HEK293T (cell line): ENCODE measurements at regions not wholly inside any gene's neighbourhood (a gene's known extent, or its start where the extent isn't known, plus 50 kb on each side); places are given as distances from the start of the nearest gene placed in this dataset.

Experiments
- ARNT ChIP-seq: fragments of 450-650 bp; IDR thresholded peaks from 2 replicates; pipeline ENCODE4 v1.6.1; 2017; ENCODE audit warnings: mild to moderate bottlenecking
- BHLHE40 ChIP-seq: fragments of 450-650 bp; IDR thresholded peaks from 2 replicates; pipeline ENCODE4 v1.6.1; 2016; ENCODE audit warnings: mild to moderate bottlenecking, moderate library complexity, borderline replicate concordance
- FOXA1 ChIP-seq: fragments of 450-650 bp; IDR thresholded peaks from 2 replicates; pipeline ENCODE4 v1.6.1; 2016; ENCODE audit warnings: mild to moderate bottlenecking
- HDGF ChIP-seq: fragments of 450-650 bp; IDR thresholded peaks from 2 replicates; pipeline ENCODE4 v1.6.1; 2017; ENCODE audit warnings: antibody characterized with exemption, borderline replicate concordance
- NFRKB ChIP-seq: fragments of 450-650 bp; IDR thresholded peaks from 2 replicates; pipeline ENCODE4 v1.6.1; 2016; ENCODE audit warnings: mild to moderate bottlenecking, moderate library complexity
- SP1 ChIP-seq: fragments of 450-650 bp; IDR thresholded peaks from 2 replicates; pipeline ENCODE4 v1.6.1; 2017
- SUZ12 ChIP-seq: fragments of 450-650 bp; IDR thresholded peaks from 2 replicates; pipeline ENCODE4 v1.6.1; 2016; ENCODE audit warnings: mild to moderate bottlenecking
- ZNF384 ChIP-seq: fragments of 450-650 bp; IDR thresholded peaks from 2 replicates; pipeline ENCODE4 v1.6.1; 2016
- TF ChIP-seq, protein P1 (sequence below): fragments of 450-650 bp; IDR thresholded peaks from 2 replicates; pipeline ENCODE4 v1.6.1; 2016

GRCh38 chr3:162369306-162369705 lies 872.7 kb downstream of the OTOL1 start:
- TF ChIP-seq FOXA1: no peak
- TF ChIP-seq BHLHE40: no peak
- TF ChIP-seq, protein P1, sequence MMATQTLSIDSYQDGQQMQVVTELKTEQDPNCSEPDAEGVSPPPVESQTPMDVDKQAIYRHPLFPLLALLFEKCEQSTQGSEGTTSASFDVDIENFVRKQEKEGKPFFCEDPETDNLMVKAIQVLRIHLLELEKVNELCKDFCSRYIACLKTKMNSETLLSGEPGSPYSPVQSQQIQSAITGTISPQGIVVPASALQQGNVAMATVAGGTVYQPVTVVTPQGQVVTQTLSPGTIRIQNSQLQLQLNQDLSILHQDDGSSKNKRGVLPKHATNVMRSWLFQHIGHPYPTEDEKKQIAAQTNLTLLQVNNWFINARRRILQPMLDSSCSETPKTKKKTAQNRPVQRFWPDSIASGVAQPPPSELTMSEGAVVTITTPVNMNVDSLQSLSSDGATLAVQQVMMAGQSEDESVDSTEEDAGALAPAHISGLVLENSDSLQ: no peak
- TF ChIP-seq SUZ12: no peak
- TF ChIP-seq SP1: no peak
- no peak for TF ChIP-seq HDGF
- no peak for TF ChIP-seq NFRKB
- no peak for TF ChIP-seq ARNT
- TF ChIP-seq ZNF384: no peak
